H1 (cell line): ENCODE measurements at regions not wholly inside any gene's neighbourhood (a gene's known extent, or its start where the extent isn't known, plus 50 kb on each side); places are given as distances from the start of the nearest gene placed in this dataset.

Experiments
- NANOG ChIP-seq: IDR thresholded peaks from 2 replicates; pipeline ENCODE4 v1.6.1; 2011; ENCODE audit warnings: low read length, low read depth, mild to moderate bottlenecking, inconsistent platforms; ENCODE audit not compliant: insufficient read depth, poor library complexity, severe bottlenecking
- RFX5 ChIP-seq: IDR thresholded peaks from 2 replicates; pipeline ENCODE4 v1.6.1; 2011; ENCODE audit warnings: low read depth, low read length, improper control_type of control experiment, borderline replicate concordance
- TAF7 ChIP-seq: optimal IDR thresholded peaks from 2 replicates; pipeline ENCODE3; 2011; ENCODE audit warnings: low read depth, mild to moderate bottlenecking, inconsistent platforms, low read length, moderate library complexity, borderline replicate concordance

- no peak for TF ChIP-seq RFX5
- TF ChIP-seq TAF7, result no peak
- no peak for TF ChIP-seq NANOG
- TF ChIP-seq, all 59 proteins: peak for 0
Measured at GRCh38 chr14:55805250-55805649, 225.2 kb downstream of the KTN1 start (continued).
